ENCODE measurements at regions not wholly inside any gene's neighbourhood (a gene's known extent, or its start where the extent isn't known, plus 50 kb on each side); places are given as distances from the start of the nearest gene placed in this dataset.

- no peak for DNase-seq
- Mint-ChIP-seq H3K9me3 (no peaks in the 10 kb centered on the region), H3K27ac (no peak overlapping the region), H3K4me1 (ENCODE audit: low read depth) (no peaks in the 10 kb centered on the region), H3K36me3 (ENCODE audit: low read depth) (no peaks in the 10 kb centered on the region), H3K27me3 (ENCODE audit: low read depth) (no peaks in the 10 kb centered on the region), H3K4me3 (no peak overlapping the region)
- CTCF ChIA-PET: no interaction called here
- intact Hi-C loops (cut with micrococcal nuclease): no loop called here
These were observed 287.8 kb upstream of the IGFBP3 start for GRCh38 chr7:46208635-46209525.

DNA sequence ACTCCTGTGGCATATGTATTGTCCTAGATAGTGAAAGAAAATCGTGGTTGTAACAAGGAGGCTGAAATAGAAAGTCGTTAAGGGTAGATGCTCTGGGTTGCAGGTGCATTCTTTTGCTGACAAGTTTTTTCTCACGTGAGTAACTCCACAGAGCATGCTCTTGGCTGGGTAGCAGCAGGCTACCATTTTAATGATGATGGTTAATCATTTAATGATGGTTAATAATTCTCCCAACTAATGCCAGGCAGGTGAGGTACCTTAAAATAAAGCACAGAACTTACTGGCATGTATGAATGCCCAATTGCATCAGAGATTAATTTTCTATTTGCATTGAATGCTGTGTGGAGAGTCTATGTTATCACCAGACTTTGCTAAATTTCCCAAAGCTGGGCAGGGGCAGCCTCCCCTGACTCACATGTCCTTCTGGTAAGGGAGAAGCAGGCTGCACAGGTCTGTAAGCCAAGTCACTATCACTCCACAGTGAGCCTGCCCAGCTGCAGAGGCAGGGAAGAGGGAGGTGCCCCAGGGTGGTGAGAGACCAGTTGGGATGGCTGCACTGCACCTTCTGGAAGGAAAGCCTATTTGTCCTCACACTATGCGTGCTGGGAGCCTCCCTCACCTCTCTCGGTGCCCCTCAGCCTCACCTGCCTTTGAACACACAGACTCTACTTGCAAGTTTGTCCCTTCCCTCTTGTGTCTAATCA lies 287.0 kb upstream of the IGFBP3 start:
- H3K36me3 Mint-ChIP-seq (ENCODE audit: low read depth): no peaks in the 10 kb centered on the region
- H3K27ac Mint-ChIP-seq: no peak overlapping the region
- H3K27me3 Mint-ChIP-seq (ENCODE audit: low read depth): no peaks in the 10 kb centered on the region
- H3K9me3 Mint-ChIP-seq: no peaks in the 10 kb centered on the region
- H3K4me1 Mint-ChIP-seq (ENCODE audit: low read depth): no peaks in the 10 kb centered on the region
- DNase-seq: no peak
- intact Hi-C loops (cut with micrococcal nuclease): no loop called here
- CTCF ChIA-PET: no interaction called here
- H3K4me3 Mint-ChIP-seq: no peak overlapping the region

DNA sequence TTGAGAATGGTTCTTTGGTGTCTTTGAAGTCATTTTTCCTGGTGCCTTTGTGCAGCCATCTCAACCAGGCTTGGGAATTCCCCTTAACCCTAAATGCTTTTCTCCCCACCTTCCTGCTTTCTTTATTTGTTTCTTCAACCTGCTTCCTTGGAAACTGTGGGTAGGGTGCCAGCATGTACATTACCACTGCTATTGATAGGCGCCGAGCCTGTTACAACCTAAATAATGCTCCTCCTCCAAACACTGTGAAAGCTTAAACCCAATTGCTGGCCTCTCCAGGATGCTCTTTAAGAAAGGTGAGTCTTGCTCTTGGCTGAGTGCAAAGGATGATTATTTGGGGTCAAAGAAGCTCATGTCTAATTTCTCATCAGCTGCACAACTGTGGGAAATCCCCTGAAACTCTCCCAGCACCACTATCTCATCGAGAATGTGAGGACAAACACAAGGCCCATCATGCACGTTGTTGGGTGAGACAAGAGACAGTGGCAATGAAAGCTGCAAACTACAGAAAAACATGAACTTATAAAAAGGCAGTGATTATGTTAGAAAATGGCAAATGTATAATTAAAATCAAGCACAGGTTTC lies 285.5 kb upstream of the IGFBP3 start:
- Mint-ChIP-seq H3K27me3 (ENCODE audit: low read depth) (no peaks in the 10 kb centered on the region), H3K4me3 (no peak overlapping the region), H3K36me3 (ENCODE audit: low read depth) (no peaks in the 10 kb centered on the region), H3K9me3 (no peaks in the 10 kb centered on the region), H3K27ac (no peak overlapping the region), H3K4me1 (ENCODE audit: low read depth) (no peaks in the 10 kb centered on the region)
- intact Hi-C loops (cut with micrococcal nuclease): no loop called here
- CTCF ChIA-PET: no interaction called here
- DNase-seq: peak; percentile 7

GRCh38 chr7:46205478-46205877 lies 284.4 kb upstream of the IGFBP3 start:
- Mint-ChIP-seq H3K36me3 (ENCODE audit: low read depth) (no peaks in the 10 kb centered on the region), H3K27me3 (ENCODE audit: low read depth) (no peaks in the 10 kb centered on the region), H3K4me1 (ENCODE audit: low read depth) (no peaks in the 10 kb centered on the region), H3K4me3 (no peak overlapping the region), H3K9me3 (no peaks in the 10 kb centered on the region), H3K27ac (no peak overlapping the region)
- DNase-seq: no peak
- CTCF ChIA-PET: interaction anchor here (0.7 kb wide), 1 partner anchor 49 kb away, joined by 3 read pairs; no protein-coding TSS in a partner anchor
- intact Hi-C loops (cut with micrococcal nuclease): no loop called here

DNA sequence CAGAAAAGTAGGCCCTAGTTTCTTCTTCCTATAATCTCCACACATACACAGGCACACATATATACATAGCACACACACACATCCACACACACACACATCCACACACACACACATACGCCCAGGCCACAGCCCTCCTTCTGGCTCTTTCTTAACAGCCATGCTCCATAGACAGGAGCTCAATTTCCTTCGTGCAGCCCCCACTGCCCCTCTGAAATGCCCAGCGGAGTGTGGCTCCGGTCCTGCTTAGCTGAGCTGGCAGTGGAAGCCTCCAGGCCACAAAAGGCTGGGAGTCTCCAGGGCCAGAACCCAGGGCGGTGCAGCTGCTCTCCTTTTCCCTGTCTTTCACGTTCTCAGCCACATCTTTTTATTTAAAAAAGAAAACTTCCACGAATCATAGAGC lies 282.9 kb upstream of the IGFBP3 start:
- intact Hi-C loops (cut with micrococcal nuclease): no loop called here
- CTCF ChIA-PET: no interaction called here
- no peak for DNase-seq
- H3K4me1 Mint-ChIP-seq (ENCODE audit: low read depth): no peaks in the 10 kb centered on the region
- H3K36me3 Mint-ChIP-seq (ENCODE audit: low read depth): no peaks in the 10 kb centered on the region
- no peaks in the 10 kb centered on the region for H3K27me3 Mint-ChIP-seq (ENCODE audit: low read depth)
- H3K4me3 Mint-ChIP-seq: no peak overlapping the region
- H3K9me3 Mint-ChIP-seq: no peaks in the 10 kb centered on the region
- no peak overlapping the region for H3K27ac Mint-ChIP-seq

DNA sequence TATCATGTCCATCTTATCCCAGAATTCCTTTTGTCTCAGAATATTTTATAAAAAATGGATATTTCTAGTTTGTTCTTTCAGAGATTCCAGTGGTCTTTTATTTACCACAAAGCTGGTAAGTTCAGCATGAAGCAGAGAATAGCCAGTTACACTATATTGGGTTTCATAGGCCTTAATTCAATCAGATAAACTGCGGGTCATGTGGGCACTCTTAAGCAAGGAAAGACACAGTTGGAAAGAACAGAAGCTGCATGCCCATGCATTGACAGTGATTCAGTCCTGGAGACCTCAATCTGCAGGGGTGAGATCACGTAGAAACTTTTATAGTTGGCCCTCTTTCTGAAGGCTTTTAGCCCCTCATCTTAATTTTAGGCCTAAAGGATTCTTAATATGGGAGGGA lies 281.3 kb upstream of the IGFBP3 start:
- intact Hi-C loops (cut with micrococcal nuclease): no loop called here
- no peak overlapping the region for H3K4me3 Mint-ChIP-seq
- CTCF ChIA-PET: no interaction called here
- H3K36me3 Mint-ChIP-seq (ENCODE audit: low read depth): no peaks in the 10 kb centered on the region
- DNase-seq: no peak
- no peaks in the 10 kb centered on the region for H3K27me3 Mint-ChIP-seq (ENCODE audit: low read depth)
- no peak overlapping the region for H3K27ac Mint-ChIP-seq
- no peaks in the 10 kb centered on the region for H3K9me3 Mint-ChIP-seq
- no peaks in the 10 kb centered on the region for H3K4me1 Mint-ChIP-seq (ENCODE audit: low read depth)

GRCh38 chr7:46201961-46202360 lies 280.9 kb upstream of the IGFBP3 start:
- Mint-ChIP-seq H3K27me3 (ENCODE audit: low read depth) (no peaks in the 10 kb centered on the region), H3K36me3 (ENCODE audit: low read depth) (no peaks in the 10 kb centered on the region), H3K4me3 (no peak overlapping the region), H3K9me3 (no peaks in the 10 kb centered on the region), H3K27ac (no peak overlapping the region), H3K4me1 (ENCODE audit: low read depth) (no peaks in the 10 kb centered on the region)
- intact Hi-C loops (cut with micrococcal nuclease): no loop called here
- no peak for DNase-seq
- CTCF ChIA-PET: no interaction called here

- no peaks in the 10 kb centered on the region for H3K36me3 Mint-ChIP-seq (ENCODE audit: low read depth)
- intact Hi-C loops (cut with micrococcal nuclease): no loop called here
- CTCF ChIA-PET: interaction anchor here (0.8 kb wide), 1 partner anchor 276 kb away, joined by 4 read pairs; no protein-coding TSS in a partner anchor
- no peaks in the 10 kb centered on the region for H3K27me3 Mint-ChIP-seq (ENCODE audit: low read depth)
- H3K27ac Mint-ChIP-seq: no peak overlapping the region
- no peak for DNase-seq
- H3K4me1 Mint-ChIP-seq (ENCODE audit: low read depth): no peaks in the 10 kb centered on the region
- no peaks in the 10 kb centered on the region for H3K9me3 Mint-ChIP-seq
- no peak overlapping the region for H3K4me3 Mint-ChIP-seq
These were observed 277.6 kb upstream of the IGFBP3 start for GRCh38 chr7:46198701-46199100.

DNA sequence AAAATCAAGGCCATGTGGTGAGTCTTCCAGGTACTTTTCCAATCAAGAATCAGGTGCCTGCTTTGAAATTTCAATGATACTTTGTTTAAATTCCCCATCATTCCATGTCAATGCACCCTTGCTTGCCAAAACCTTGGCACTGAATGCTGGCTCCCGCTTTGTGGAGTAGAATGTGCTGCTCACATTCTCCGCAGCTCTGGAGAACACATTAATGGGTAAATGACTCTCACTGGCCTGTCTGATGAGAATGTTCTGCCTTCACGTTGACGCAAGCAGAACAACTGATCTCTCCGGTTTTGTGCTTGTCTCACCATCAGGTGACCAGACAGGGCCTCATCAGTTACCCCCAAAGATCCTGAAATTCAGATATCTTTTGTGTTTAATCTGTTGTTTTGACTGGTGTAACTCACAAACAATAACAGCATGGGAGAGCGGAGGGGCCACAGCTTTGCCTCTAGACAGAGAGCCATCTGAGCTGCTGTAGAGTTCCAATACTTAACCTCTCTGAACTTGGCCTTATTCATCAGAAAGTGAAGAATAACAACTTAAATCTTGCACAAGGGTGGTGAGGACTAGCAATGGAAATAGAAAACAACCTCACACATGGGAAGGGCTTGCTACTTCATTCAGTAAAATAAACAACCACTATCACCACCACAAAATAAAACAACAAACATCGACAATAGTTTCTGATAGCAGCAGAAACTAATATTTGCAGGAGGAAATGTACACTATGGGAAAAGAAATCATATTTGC lies 276.9 kb upstream of the IGFBP3 start:
- Mint-ChIP-seq H3K36me3 (ENCODE audit: low read depth) (no peaks in the 10 kb centered on the region), H3K27me3 (ENCODE audit: low read depth) (no peaks in the 10 kb centered on the region), H3K27ac (no peak overlapping the region), H3K9me3 (no peaks in the 10 kb centered on the region), H3K4me1 (ENCODE audit: low read depth) (no peaks in the 10 kb centered on the region), H3K4me3 (no peak overlapping the region)
- no peak for DNase-seq
- CTCF ChIA-PET: interaction anchor here (0.8 kb wide), 1 partner anchor 275 kb away, joined by 4 read pairs; no protein-coding TSS in a partner anchor
- intact Hi-C loops (cut with micrococcal nuclease): no loop called here

DNA sequence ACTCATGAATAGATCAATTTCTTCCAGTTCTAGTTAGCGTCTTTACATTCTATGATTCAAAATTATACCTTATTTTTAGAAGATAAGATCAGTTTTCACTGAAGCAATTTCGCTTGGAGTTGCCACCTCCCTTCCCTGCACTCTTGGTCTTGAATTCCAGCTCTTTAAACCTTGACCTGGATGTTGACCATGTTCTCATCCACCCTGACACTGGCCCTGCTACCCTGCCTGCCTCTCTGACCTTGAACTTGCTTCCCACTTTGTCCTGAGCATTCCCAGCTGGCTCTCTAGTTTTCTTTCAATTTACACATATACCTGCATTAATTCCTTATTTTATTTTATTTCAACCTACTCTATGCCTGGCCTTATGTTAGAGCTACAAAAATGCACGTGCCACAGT lies 274.9 kb upstream of the IGFBP3 start:
- H3K27me3 Mint-ChIP-seq (ENCODE audit: low read depth): no peaks in the 10 kb centered on the region
- H3K27ac Mint-ChIP-seq: no peak overlapping the region

GRCh38 chr7:46192271-46192670 lies 271.2 kb upstream of the IGFBP3 start:
- Mint-ChIP-seq H3K27ac (no peak overlapping the region), H3K27me3 (ENCODE audit: low read depth) (no peaks in the 10 kb centered on the region), H3K4me1 (ENCODE audit: low read depth) (no peaks in the 10 kb centered on the region), H3K4me3 (no peak overlapping the region), H3K36me3 (ENCODE audit: low read depth) (no peaks in the 10 kb centered on the region), H3K9me3 (no peaks in the 10 kb centered on the region)
- DNase-seq: no peak
- CTCF ChIA-PET: no interaction called here
- intact Hi-C loops (cut with micrococcal nuclease): no loop called here

More for the DNA sequence above, 274.9 kb upstream of the IGFBP3 start:
- Mint-ChIP-seq H3K4me3 (no peak overlapping the region), H3K36me3 (ENCODE audit: low read depth) (no peaks in the 10 kb centered on the region), H3K4me1 (ENCODE audit: low read depth) (no peaks in the 10 kb centered on the region), H3K9me3 (no peaks in the 10 kb centered on the region)
- intact Hi-C loops (cut with micrococcal nuclease): no loop called here
- CTCF ChIA-PET: no interaction called here
- DNase-seq: no peak

DNA sequence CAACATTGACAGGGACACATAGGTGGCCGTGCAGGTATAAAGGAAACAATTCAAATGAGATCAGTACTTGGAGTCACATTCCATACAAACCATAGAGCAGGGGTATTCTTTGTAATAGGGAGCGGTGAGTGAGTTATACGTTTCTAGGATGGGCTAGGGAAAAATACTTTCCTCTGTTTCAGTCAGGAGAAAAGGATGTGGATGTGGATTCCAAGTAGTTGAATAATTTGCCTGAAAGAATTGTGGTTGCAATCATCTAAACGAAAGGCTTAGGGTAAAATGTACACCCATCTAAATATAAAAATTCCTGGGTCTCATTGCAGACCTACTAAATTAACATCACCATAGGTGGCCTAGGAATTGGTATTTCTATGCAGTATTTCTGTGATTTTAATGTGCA lies 270.7 kb upstream of the IGFBP3 start:
- no peaks in the 10 kb centered on the region for H3K27me3 Mint-ChIP-seq (ENCODE audit: low read depth)
- CTCF ChIA-PET: no interaction called here
- intact Hi-C loops (cut with micrococcal nuclease): no loop called here
- H3K9me3 Mint-ChIP-seq: no peaks in the 10 kb centered on the region
- H3K27ac Mint-ChIP-seq: no peak overlapping the region
- H3K4me3 Mint-ChIP-seq: no peak overlapping the region
- H3K4me1 Mint-ChIP-seq (ENCODE audit: low read depth): no peaks in the 10 kb centered on the region
- H3K36me3 Mint-ChIP-seq (ENCODE audit: low read depth): no peaks in the 10 kb centered on the region
- DNase-seq: no peak

All from activated naive CD4-positive, alpha-beta T cell treated with anti-CD3 and anti-CD28 coated beads for 36 hours (primary cell).